ENCODE measurements at regions not wholly inside any gene's neighbourhood (a gene's known extent, or its start where the extent isn't known, plus 50 kb on each side); places are given as distances from the start of the nearest gene placed in this dataset.

DNA sequence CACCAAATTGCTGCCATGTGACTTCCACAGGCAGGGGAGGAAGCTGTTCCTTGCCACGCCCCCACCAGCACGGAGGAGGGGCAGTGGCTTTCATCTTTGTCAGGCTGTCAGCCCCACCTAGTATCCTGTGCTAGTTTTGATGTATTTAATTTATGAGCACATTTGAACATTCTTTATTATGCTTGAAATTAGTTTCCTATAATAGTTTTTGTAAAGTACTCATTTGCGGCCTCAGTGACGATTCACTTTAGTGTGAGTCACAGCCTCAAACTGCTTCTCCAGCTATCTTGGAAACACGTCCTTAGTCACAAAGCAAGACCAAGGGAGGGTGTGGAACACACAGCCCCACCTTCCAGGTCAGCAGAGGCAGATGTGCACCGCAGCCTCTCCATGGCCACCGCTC, 239.9 kb upstream of the ATP10A start:
- no peak overlapping the region for H3K27ac ChIP-seq (ENCODE audit: low read depth, low read length)
- no peaks in the 10 kb centered on the region for H3K36me3 ChIP-seq (ENCODE audit: insufficient read depth, low read length)
- FAIRE-seq (no peak), DNase-seq (ENCODE audit: low read depth) (no peak)
- no peaks in the 10 kb centered on the region for H4K20me1 ChIP-seq (ENCODE audit: insufficient read depth, low read length)
- no peak overlapping the region for H3K4me3 ChIP-seq (ENCODE audit: insufficient read depth, low read depth, low read length)
- H3K4me2 ChIP-seq (ENCODE audit: low read length): no peak overlapping the region
- no peaks in the 10 kb centered on the region for H3K9me3 ChIP-seq (ENCODE audit: insufficient read depth, low read depth, low read length)
- TF ChIP-seq, protein P1, sequence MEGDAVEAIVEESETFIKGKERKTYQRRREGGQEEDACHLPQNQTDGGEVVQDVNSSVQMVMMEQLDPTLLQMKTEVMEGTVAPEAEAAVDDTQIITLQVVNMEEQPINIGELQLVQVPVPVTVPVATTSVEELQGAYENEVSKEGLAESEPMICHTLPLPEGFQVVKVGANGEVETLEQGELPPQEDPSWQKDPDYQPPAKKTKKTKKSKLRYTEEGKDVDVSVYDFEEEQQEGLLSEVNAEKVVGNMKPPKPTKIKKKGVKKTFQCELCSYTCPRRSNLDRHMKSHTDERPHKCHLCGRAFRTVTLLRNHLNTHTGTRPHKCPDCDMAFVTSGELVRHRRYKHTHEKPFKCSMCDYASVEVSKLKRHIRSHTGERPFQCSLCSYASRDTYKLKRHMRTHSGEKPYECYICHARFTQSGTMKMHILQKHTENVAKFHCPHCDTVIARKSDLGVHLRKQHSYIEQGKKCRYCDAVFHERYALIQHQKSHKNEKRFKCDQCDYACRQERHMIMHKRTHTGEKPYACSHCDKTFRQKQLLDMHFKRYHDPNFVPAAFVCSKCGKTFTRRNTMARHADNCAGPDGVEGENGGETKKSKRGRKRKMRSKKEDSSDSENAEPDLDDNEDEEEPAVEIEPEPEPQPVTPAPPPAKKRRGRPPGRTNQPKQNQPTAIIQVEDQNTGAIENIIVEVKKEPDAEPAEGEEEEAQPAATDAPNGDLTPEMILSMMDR (IDR thresholded peaks at IDR 0.05; ENCODE audit: insufficient read depth, low read depth, low read length): no peak
- TF ChIP-seq EZH2 (IDR thresholded peaks at IDR 0.05; ENCODE audit: insufficient read depth, low read length): no peak
- no peaks in the 10 kb centered on the region for H3K27me3 ChIP-seq (ENCODE audit: insufficient read depth, low read length)
- no peak overlapping the region for H3K9ac ChIP-seq (ENCODE audit: low read length)
- Mint-ChIP-seq H3K27ac (ENCODE audit: unreplicated experiment) (no peak overlapping the region), H3K9me3 (ENCODE audit: unreplicated experiment) (peaks cover 5% of the 10 kb centered on the region), H3K4me3 (ENCODE audit: unreplicated experiment) (no peak overlapping the region), H3K4me1 (ENCODE audit: low read depth, unreplicated experiment) (peaks cover 4% of the 10 kb centered on the region), H3K36me3 (ENCODE audit: low read depth, unreplicated experiment) (no peaks in the 10 kb centered on the region), H3K27me3 (ENCODE audit: low read depth, unreplicated experiment) (no peaks in the 10 kb centered on the region)
- H2AFZ ChIP-seq (ENCODE audit: low read depth, low read length): no peak overlapping the region
- H3K79me2 ChIP-seq (ENCODE audit: insufficient read depth, low read length): no peaks in the 10 kb centered on the region
- H3K4me1 ChIP-seq (ENCODE audit: insufficient read depth, low read length): no peaks in the 10 kb centered on the region

DNA sequence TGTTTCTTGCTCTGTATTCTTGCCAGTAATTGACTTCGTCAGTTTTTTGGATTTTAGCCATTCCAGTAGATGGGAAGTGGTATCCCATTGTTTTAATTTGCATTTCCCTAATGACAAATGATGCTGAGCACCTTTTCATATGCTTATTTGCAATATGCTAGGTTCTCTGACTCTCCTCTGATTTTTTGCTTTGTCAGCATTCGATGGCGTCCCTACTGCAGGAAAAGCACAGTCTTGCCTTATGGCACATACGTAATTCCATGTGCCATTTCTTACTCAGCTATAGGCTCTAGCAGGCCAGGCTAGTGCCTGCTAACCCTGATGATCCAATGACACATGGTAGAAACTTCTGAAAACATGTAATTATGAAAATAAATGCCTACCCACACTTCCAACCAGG, 239.2 kb upstream of the ATP10A start:
- H3K36me3 Mint-ChIP-seq (ENCODE audit: low read depth, unreplicated experiment): peaks cover 1% of the 10 kb centered on the region
- Histone ChIP-seq H3K9me3 (ENCODE audit: insufficient read depth, low read depth, low read length) (no peaks in the 10 kb centered on the region), H3K79me2 (ENCODE audit: insufficient read depth, low read length) (no peaks in the 10 kb centered on the region), H3K36me3 (ENCODE audit: insufficient read depth, low read length) (no peaks in the 10 kb centered on the region), H4K20me1 (ENCODE audit: insufficient read depth, low read length) (no peaks in the 10 kb centered on the region), H3K4me3 (ENCODE audit: insufficient read depth, low read depth, low read length) (no peak overlapping the region), H3K27ac (ENCODE audit: low read depth, low read length) (no peak overlapping the region), H3K4me1 (ENCODE audit: insufficient read depth, low read length) (no peaks in the 10 kb centered on the region), H3K9ac (ENCODE audit: low read length) (no peak overlapping the region), H3K27me3 (ENCODE audit: insufficient read depth, low read length) (no peaks in the 10 kb centered on the region), H3K4me2 (ENCODE audit: low read length) (no peak overlapping the region), H2AFZ (ENCODE audit: low read depth, low read length) (no peak overlapping the region)
- H3K4me1 Mint-ChIP-seq (ENCODE audit: low read depth, unreplicated experiment): peaks cover 4% of the 10 kb centered on the region
- no peaks in the 10 kb centered on the region for H3K27me3 Mint-ChIP-seq (ENCODE audit: low read depth, unreplicated experiment)
- H3K27ac Mint-ChIP-seq (ENCODE audit: unreplicated experiment): no peak overlapping the region
- no peak for DNase-seq (ENCODE audit: low read depth)
- FAIRE-seq: no peak
- H3K4me3 Mint-ChIP-seq (ENCODE audit: unreplicated experiment): no peak overlapping the region
- TF ChIP-seq, protein P1 (IDR thresholded peaks at IDR 0.05; ENCODE audit: insufficient read depth, low read depth, low read length): no peak
- TF ChIP-seq EZH2 (IDR thresholded peaks at IDR 0.05; ENCODE audit: insufficient read depth, low read length): no peak
- peaks cover 5% of the 10 kb centered on the region for H3K9me3 Mint-ChIP-seq (ENCODE audit: unreplicated experiment)

DNA sequence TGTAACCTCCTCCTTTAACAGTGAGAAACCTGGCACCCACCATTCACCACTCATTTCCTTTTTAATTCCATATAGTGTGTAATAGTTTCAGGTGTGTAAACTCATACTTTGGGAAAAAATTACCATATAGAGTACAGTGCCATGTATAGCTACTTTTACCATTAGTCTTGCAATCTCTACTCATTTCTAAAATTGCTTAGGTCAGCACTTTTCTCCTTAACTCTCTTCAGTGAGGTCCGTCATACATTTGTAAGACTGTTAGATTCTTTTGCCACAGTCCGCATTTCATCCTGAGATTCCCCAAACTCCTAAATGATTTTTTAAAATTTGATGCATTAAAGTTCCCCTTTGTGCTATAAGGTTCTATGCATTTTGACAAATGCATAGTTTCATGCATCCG, 238.3 kb upstream of the ATP10A start:
- Histone ChIP-seq H3K4me3 (ENCODE audit: insufficient read depth, low read depth, low read length) (no peak overlapping the region), H3K36me3 (ENCODE audit: insufficient read depth, low read length) (no peaks in the 10 kb centered on the region), H3K9me3 (ENCODE audit: insufficient read depth, low read depth, low read length) (no peaks in the 10 kb centered on the region), H3K79me2 (ENCODE audit: insufficient read depth, low read length) (no peaks in the 10 kb centered on the region), H3K4me2 (ENCODE audit: low read length) (no peak overlapping the region), H4K20me1 (ENCODE audit: insufficient read depth, low read length) (no peaks in the 10 kb centered on the region), H3K9ac (ENCODE audit: low read length) (no peak overlapping the region), H3K27ac (ENCODE audit: low read depth, low read length) (no peak overlapping the region), H2AFZ (ENCODE audit: low read depth, low read length) (no peak overlapping the region), H3K4me1 (ENCODE audit: insufficient read depth, low read length) (no peaks in the 10 kb centered on the region), H3K27me3 (ENCODE audit: insufficient read depth, low read length) (no peaks in the 10 kb centered on the region)
- Mint-ChIP-seq H3K27me3 (ENCODE audit: low read depth, unreplicated experiment) (peaks cover 5% of the 10 kb centered on the region), H3K4me3 (ENCODE audit: unreplicated experiment) (no peak overlapping the region), H3K9me3 (ENCODE audit: unreplicated experiment) (peaks cover 9% of the 10 kb centered on the region), H3K36me3 (ENCODE audit: low read depth, unreplicated experiment) (peaks cover 1% of the 10 kb centered on the region), H3K4me1 (ENCODE audit: low read depth, unreplicated experiment) (peaks cover 4% of the 10 kb centered on the region), H3K27ac (ENCODE audit: unreplicated experiment) (no peak overlapping the region)
- TF ChIP-seq EZH2 (IDR thresholded peaks at IDR 0.05; ENCODE audit: insufficient read depth, low read length): no peak
- TF ChIP-seq, protein P1 (IDR thresholded peaks at IDR 0.05; ENCODE audit: insufficient read depth, low read depth, low read length): no peak
- DNase-seq (ENCODE audit: low read depth) (no peak), FAIRE-seq (no peak)

All from astrocyte (in vitro differentiated cells and primary cell).